NCI-H2171 (cell line): ENCODE measurements at regions not wholly inside any gene's neighbourhood (a gene's known extent, or its start where the extent isn't known, plus 50 kb on each side); places are given as distances from the start of the nearest gene placed in this dataset.

Experiments
- DNase-seq: peaks from one replicate; lab custom pipeline; 2025; lab: John Stamatoyannopoulos, UW

DNA sequence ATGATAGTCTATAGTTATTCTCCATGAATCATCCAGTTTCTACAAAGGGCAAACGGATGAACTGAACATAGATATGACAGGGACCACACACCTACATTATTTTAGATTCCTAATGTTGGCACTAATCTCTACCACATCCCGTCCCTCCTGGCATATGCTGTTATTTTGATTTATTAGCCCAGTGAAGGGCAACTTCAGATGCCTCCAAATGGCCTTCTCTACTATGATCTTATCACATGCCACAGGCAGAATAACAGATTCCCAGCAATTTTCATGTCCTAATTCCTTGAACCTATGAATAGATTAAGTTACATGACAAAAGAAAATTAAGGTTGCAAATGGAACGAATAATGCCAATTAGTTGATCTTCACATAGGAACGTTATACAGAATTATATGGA, 474.7 kb downstream of the ANKRD7 start:
- DNase-seq, result no peak

DNA sequence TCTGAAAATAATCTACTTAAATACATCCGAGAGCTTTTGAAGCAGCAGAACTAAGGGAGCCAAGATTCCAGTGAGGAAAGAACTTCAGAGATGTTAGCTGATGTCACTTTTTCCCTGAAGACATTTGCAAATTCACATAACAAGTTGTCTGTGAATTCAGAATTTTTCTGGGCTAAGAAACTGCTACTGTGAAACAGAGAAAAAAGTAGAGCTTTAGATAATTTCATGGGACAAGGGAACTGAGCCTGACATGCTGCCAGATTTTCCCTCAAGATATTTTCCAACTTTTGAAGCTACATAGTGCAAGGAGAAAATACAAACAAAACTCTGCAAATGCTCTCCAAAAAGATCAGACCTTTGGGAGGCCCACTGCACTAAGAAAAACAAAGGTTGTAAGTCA, 484.2 kb downstream of the ANKRD7 start:
- DNase-seq, result no peak

DNA sequence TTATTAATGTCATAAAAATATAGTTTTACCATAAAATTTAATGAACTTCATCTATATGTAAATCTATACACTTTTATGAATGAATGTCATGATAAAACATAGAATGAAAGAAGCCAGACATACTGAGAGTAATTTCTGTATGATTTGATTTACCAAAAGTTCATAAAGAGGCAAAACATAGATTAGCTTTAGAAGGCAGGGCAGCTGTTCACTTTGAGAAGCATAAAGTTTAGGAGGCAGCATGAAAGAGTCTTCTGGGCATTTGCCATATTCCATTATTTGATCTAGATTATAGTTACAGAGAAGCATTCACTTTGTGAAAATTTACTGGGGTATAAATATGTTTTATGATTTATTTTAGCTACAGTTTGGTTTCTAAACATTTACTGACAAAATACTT, 487.2 kb downstream of the ANKRD7 start:
- DNase-seq, result no peak

DNA sequence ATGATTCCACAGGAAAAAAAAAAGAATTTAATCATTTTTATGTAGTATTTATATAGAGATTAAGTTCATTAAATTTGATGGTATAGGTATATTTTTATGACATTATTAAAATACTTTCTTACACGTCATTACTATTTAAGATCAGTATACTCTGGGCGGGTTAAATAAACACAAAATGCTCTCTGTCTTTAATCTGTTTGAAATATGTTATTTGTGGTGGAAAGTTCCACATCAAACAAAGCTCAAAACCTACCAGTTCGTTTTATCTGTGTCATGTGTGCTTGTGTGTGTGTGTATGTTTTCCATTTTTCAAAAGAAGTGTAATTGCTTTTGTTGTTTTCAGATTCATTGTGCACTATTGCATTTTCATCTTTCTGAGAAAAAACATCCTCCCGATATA, 488.5 kb downstream of the ANKRD7 start:
- no peak for DNase-seq

DNA sequence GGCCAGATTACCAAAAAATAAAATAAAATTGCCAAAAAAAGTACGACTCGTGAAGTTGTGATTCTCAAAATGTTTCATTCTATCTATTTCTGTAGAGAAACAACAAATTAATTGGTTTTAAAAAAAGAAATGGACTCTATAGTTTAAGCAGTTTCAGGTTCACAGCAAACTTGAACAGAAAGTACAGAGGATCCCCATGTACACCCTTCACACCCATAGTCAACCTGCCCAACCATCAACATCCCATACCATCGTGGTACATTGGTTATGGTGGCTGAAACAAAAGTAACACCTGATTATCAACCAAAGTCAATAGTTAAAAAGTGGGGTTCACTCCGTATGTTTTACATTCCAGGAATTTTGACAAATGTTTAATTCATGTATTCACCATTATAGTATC, 496.1 kb downstream of the ANKRD7 start:
- no peak for DNase-seq

DNA sequence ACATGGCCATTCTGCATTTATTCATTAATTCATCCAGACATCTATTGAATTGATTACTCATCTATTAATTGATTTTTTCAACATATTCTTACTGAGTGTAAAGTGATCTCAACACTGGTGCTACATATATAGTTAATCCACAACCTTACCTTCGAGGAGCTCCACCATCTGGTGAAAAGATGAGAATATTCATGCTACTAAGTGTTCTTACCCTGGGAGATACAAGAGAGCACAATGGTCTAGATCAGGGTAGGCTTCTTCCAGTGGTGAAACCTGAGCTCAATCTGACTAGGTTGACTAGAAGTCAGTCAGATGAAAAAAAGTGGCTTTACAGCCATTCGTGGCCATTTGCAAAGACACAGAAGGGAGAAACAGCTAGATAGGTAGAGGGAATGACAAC, 507.4 kb downstream of the ANKRD7 start:
- DNase-seq, result no peak

DNA sequence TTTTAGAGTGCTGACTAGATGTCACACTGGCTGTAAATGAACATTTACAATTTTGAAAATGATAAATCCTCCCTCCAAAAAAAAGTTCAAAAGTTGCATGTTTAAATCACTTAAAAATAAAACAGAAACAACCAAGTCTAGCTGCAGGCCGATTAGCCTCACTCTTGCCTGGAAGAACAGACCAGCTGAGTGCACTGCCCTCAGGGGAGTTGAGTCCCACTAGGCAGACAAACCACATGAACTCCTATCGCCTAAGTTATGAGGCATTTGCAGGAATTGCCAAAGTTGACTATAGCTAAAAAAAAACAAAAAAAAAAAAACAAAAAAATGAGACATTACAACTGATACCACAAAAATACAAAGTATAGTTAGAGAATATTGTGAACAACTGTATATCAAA, 510.0 kb downstream of the ANKRD7 start:
- no peak for DNase-seq

DNA sequence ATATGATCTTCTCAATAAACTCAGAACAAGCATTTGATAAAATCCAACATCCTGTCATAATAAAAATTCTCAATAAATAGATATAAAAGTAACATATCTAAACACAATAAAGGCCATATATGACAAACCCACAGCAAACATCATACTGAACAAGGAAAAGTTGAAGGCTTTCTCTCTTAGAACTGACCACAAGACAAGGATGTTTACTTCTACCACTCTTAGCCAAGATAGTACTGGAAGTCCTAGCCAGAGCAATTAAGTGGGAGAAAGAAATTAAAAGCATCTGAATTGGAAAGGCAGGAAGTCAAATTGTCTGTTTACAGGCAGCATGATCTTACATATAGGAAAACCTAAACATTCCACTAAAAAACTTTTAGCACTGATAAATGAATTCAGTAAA, 510.9 kb downstream of the ANKRD7 start:
- no peak for DNase-seq

DNA sequence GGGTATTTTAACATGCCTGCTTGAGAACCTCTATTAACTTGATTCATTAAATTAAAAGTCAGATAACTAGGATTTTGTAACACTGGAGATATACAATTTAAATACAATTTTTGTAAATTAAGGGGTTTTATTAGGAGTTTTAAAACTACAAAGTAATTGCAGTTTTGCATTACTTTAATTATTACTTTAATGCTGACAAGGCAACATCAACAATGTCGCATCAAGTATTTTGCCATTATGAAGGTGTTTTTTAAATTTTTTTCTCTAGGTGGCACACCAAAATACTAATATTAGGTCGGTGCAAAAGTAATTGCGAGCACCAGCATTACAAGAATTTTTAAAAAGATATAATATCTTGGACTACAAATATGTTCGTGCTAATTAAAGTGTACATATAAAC, 513.4 kb downstream of the ANKRD7 start:
- DNase-seq, result no peak

DNA sequence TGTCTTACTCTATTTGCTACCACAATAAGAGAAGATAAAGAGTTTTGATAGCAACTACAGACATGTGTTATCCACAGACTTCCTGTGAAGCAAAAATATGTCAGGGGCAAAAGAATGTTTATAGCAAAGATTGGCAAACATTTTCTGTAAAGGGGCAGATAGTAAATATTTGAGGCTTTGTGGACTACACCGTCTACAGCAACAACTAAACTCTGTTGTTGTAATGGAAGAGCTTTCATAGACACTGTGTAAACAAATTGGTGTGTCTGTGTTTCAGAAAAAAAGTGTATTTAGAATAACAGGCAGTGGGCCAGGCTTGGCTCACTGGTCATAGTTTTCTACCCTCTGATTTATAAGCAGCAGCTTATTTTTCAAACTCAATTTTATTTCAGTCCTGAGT, 521.4 kb downstream of the ANKRD7 start:
- no peak for DNase-seq

DNA sequence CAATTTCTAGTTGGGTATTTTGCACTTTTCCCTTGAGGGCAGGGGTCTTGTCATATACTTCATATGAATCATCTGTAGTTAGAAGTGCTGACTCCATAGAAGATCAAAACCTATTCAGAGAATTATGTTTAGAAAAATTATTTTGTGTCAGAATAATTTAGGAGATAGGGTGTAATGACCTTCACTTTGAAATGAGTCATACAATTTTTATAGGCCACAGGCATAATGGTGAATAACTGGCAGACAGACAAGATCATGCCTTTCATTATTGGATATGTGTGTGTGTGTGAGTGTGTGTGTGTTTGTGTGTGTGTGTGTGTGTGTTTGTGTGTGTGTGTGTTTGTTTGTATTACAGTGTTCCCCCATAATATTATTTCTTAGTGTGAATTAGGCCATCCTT, 523.0 kb downstream of the ANKRD7 start:
- no peak for DNase-seq

DNA sequence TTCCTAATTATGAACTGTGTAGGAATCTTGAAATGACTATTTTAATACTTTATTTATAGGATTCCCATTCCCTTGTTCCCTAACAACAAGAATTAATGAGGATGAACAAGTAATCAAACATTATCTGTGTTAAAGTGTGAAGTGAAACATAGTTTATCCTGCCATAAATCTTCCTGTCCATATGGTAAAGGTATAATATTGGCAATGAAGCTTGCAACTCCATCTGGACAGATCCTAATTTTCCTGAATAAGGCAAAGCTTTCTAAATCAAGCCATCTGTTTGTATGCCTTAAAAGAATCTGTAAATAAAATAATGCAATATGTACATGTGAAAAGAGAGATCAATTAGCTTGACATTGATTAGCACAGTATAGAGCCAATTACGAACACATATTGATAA, 529.0 kb downstream of the ANKRD7 start:
- DNase-seq, result peak; percentile 68

DNA sequence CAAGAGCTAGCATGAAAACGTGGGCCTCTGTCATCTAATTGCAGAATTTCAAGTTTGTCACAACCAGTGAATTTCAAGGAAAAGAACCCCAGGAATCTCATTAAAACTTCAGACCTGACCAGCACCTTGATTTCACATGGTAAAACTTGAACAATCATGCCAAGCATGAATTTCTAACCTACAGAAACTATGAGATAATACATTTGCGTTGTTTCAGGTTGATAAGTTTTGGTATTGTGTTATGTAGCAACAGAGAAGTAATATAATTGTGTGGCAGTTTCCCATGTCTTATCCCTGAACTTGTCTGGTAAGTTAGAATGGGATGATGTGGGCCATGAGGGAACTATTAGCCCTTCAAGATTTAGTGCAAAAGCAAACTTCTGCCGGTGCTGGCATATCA, 530.1 kb downstream of the ANKRD7 start:
- DNase-seq, result no peak

DNA sequence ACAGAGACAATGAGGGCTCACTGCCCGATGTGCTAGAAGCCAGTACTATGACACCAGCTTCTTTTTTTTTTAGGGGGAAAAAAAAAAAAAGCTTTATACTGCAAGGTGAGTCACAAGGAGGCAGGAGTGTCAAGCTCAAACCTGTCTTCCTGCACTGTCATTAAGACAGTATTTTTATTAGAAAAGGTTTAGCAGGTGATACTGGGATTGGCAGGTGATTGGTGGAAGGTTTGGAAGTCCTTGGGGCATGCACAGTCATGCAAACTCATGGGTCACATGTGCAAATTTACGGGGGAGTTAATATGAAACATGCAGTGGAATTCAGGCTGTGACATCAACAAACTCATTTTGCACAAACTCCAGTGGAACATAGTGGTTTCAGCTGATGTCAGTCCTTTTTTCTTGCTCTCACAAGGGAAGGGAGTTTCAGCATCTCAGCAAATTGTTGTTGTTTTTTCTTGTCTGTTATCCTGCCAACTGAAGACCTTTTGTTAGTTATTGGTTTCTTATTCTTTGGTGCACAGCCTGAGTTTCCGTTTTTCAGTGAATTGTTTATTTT, 530.6 kb downstream of the ANKRD7 start:
- DNase-seq, result peak; percentile 11

DNA sequence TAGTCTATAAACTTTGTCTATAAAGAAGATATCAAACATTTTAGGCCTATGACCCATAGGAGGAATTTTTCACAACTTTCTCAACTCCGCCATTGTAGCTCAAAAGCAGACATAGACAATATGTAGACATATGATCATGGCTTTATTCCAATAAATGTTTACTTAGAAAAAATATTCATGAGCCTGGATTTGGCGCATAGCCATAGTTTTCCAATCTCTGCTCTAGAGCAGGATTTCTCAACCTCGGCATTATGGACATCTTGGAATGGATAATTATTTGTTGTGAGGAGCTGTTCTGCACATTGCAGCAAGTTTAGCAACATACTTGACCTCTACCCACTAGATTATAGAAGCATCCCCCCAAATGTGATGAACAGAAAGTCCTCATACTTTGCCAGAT, 532.6 kb downstream of the ANKRD7 start:
- DNase-seq, result no peak

DNA sequence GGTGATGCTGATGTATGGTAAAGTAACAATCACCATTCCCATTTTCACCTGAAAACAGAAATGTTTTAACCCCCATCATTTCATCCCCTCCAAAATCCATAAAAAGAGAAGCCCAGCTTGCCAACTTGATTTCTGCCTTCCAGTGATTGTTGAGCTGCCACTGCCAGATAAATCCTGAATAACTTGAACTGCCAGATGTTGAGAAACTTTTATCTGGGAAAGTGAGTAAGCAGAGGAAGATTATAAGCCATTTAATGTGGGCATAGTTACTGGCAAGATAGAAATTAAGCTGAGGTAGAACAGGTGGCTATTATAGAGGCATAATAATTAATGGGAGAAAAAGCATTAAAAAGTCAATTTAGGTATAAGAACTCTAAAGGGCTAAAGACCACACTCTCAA, 534.1 kb downstream of the ANKRD7 start:
- no peak for DNase-seq

DNA sequence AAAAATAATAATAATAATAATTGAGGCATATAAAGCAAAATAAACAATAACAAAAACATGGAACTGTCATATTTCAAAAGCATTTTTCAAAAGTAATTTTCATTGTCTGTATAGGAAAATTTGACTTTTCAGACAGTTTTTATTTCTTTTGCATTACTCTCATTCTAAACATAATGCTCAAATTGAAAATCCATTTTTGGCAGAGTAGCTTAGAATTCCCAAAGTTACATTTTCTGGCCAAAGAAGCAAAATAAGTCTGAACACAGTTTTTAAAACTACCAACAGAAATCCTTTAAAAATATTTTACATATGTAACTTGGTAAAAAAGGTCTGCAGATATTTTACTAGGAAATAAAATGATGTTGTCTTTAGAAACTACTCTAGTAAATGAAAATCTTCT, 535.4 kb downstream of the ANKRD7 start:
- no peak for DNase-seq

DNA sequence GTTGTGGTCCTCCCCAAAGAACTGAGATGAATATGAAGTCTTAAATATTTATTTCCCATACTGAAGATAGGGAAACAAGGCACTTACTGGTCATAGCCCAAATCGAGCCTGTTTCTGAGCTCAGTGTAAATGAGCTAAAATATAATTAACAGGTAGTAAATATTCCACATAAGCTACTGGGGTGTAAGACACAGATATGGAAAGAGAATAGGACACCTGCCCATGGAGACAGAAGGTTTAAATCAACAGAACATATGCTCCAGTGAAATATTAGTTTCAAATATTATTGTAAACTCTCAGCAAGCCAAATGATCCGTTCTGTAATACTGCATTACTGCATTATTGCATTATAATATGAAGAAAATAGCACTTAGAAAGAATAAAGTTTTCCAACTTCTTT, 537.9 kb downstream of the ANKRD7 start:
- no peak for DNase-seq

DNA sequence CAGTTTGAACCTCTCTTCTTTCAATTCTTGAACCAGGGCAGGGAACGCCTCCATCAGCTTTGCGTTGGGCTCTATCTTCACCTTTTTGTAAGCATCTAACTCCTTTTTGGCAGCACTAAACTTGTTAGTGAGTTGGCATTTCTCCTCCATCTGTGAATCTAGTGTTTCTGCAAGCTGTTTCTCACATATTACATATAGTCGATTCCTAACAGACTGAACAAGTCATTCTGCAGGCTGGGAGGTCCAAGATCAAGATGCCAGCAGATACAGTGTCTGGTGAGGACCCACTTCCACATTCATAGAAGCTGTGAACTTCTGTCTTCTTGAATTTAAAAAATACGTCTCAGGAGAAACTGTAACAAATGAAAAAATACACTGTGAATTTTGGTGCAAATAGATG, 539.7 kb downstream of the ANKRD7 start:
- no peak for DNase-seq

DNA sequence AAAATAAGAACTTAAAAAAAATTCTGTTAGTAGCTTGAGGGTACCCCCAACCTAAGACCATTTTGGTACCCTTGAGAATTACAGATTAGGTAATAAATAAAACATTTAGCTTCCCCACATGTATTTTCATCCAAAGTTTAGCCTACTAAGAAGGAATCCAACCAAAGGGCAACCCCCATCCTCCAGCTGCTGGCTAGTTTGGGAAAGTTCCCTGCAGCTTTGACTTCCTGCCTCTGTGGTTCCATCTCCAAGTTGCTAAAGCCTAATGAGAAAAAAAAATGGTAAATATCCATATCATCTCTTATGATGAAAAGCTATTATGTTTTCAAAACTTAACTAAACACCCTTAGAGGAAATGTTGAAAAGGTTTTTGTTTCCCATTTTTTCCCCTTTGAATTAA, 547.2 kb downstream of the ANKRD7 start:
- no peak for DNase-seq

DNA sequence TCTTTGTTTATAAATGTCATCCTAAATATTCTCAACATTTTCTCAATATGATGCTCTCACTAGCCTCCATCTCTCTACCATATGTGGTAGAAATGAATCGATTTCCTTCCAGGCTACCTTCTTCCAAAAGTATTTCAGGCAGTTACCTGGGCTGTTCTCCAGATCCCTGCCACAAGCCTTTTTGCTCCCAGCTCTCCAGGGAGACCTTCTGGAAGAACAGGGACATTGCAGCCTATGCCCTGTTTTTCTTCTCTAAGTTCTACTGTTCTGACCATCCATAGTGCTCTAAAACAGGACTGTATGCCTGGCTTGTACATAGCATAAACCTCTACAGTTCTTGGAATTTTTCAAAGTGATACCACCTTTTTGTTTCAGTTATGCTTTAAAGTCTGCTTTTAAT, 552.8 kb downstream of the ANKRD7 start:
- DNase-seq, result no peak

DNA sequence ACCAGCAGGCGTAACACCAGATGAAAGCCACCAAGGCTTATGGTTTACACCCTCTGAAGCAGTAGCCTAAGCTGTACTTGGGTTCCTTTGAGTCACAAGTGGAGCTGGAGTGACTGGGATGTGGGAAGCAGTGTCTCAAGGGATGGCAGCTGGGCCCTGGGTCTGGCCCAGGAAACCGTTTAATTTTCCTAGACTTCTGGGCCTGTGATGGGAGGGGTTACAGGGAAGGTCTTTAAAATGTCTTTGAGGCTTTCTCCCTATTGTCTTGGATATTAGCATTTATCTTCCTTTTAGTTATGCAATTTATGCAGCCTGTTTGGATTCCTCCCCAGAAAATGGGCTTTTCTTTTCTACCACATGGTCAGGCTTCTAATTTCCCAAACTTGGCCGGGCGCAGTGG, 568.2 kb downstream of the ANKRD7 start:
- no peak for DNase-seq

DNA sequence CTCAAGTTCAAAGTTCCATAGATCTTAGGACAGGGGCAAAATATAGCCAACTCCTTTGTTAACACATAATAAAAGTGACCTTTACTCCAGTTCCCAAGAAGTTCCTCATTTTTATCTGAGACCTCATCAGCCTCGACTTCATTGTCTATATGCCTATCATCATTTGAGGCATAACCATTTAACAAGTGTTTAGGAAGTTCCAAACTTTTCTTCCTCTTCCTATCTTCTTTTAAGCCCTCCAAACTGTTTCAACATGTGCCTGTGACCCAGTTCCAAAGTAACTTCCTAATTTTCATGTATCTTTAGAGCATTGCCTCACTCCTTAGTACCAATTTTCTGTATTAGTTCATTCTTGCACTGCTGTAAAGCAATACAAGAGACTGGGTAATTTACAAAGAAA, 569.1 kb downstream of the ANKRD7 start:
- DNase-seq, result no peak

DNA sequence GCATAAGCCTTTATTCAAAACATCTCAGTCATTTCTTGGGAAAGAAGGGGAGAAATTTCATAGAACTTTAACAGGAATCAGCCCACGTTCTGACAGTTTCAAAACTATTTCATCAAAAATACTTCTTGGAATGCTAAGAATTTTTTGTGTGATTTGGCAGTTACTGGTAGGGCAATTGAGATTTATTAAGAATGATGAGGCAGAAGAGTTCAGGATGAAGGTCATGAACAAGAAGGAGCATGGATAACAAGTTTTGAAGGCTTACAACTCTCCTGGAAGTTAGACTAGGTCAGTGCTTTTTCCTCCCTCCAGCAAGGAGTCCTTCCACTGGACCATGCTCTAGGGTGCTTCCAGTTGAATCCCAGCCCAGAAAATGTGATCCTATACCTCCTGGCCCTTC, 569.9 kb downstream of the ANKRD7 start:
- DNase-seq, result no peak

DNA sequence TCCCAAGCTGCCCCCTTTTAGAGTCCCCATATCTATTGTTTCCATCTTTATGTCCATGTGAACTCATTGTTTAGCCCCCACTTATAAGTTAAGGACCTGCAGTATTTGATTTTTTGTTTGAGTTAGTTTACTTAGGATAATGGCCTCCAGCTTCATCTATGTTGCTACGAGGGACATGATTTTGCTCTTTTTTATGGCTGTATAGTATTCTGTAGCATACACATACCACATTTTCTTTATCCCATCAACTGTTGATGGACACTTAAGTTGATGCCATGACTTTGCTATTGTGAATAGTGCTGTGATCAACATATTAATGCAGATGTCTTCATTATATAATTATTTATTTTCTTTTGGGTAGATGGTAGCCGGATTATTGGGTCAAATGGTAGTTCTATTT, 576.9 kb downstream of the ANKRD7 start:
- DNase-seq, result no peak
